HG02970 (cell line): ENCODE measurements at regions not wholly inside any gene's neighbourhood (a gene's known extent, or its start where the extent isn't known, plus 50 kb on each side); places are given as distances from the start of the nearest gene placed in this dataset.

Source experiments
- ATAC-seq: cut with Tn5 transposase; IDR thresholded peaks from one replicate; pipeline ENCODE4 v1.9.1; 2021; ENCODE audit warnings: mild to moderate bottlenecking, moderate library complexity, moderate number of reproducible peaks; ENCODE audit not compliant: unreplicated experiment, low FRiP score

DNA sequence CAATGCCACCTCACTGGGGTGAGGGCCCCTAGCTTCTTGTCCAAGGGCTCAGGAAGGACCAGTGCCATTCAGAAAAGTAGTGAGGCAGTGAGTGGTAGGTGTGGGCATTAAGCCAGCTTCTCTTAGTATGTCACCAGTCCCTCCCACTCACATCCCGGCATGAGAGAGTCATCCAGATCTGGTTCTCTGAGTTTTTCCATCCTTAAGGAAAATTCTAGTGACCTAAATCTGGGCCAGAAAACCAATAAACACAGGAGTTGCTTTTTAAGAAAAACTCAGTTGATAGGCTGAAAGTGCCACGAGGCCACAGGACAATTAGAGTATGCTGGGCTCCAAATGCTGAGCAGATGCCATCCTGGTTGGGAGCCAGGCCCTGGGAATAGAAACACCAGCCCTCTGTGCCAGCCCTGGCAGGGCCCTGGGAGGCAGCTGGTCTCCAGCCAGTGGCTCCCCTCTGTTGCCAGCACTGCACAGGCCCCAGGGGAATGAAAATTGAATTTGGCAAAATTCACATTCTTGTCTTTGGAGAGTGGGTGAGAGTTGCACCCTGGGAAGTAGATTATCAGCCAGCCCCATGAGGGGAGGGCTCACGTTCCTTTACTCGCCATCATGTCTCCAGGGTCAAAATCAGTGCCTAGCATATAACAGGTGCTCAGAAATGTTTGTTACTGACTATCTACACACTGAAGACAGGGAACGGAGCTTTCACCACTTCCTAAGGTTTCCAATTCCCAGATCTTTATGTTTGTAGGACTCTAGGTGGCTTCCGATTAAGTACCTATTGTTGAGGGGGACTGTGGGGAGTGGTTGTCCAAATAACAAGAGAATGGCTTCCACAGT lies 52.8 kb downstream of the FAM43A start:
- no peak for ATAC-seq

DNA sequence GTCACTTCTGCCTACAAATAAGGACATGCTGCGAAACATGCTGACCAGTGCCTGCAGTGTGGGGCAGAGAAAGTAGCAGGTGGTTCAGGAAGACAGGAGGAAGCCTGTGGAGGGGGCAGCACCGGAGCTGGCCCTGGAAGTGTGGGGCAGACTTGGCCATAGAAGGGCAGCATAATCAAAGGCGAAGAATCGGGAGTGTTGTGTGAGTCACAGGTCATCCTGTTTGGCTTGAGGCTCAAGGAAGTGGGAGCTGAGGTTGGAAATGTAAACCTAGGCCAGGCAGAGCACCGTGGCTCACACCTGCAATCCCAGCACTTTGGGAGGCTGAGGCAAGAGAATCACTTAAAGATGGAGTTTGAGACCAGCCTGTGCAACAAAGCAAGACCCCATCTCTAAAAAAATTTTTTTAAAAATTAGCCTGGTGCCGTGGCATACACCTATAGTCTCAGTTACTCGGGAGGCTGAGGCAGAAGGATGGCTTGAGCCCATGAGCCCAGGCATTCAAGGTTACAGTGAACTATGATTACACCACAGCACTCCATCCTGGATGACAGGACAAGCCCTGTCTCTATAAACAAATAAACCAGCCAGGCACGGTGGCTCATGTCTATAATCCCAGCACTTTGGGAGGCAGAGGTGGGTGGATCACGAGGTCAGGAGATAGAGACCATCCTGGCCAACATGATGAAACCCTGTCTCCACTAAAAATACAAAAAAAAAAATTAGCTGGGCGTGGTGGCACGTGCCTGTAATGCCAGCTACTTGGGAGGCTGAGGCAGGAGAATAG lies 54.0 kb downstream of the FAM43A start:
- no peak for ATAC-seq

DNA sequence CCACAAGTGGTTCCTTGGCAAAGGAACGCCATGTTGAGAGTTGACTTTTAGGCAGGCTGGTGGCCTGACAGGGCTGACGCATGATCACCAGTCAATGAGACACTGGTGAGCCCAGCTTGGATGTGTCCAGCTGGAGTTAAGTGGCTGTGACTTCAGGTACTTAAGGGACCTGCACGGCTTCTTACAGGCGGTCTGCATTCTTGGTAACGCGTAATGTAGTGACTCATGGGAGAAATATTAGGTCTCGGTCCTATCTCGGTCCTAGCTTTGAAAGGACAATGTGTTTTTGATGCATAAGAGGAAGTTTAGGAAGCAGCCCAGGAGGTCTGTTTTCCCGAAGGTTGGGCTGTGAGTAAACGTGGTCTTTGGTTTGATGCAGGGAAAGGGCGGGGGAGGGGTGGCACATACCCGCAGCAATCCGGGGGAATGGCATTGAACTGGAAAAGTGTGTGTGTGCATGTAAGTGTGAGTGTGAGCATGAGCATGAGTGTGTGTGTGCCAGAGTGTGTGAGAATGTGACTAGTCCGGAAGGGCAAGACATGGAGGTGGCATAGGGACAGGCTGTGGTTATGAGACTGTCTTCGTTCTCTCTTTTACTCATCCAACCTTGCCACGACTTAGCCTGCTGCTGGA lies 55.3 kb downstream of the FAM43A start:
- no peak for ATAC-seq

DNA sequence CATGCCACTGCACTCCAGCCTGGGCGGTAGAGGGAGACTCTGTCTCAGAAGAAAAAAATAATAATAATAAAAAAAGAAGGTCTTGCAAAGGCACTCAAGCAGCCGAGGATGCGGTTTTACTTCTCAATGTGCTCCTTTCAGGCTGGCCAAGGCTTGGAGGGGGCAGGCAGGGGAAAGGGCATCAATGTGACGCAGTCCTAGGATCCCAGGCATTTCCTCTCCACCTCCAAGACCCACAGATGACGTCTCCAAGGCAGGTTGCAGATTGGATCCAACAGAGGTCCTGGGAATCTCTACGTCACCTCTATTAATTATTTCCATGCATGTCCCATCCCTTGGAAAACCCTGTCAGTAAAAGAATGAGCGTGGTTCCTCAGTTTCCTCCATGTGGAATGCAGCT lies 56.2 kb downstream of the FAM43A start:
- no peak for ATAC-seq

DNA sequence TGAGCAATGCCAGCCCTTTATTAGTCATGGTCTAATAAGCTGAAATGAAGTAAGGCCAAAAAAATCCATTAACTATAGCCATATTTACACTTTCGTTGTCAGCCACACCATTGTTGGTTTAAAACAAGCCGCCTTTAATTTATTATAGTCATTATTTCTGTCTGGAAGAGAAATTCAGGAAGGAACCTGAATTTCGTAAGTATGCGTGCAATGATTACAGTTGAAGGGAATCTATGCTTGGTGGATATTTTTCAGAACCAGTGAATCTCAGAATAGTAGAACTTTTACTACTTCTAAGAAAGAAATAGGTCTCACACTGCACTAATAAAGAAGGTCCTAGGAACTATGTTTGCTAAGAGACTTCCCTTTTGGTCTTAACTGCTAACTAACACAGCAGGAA lies 59.1 kb downstream of the FAM43A start:
- ATAC-seq = no peak

DNA sequence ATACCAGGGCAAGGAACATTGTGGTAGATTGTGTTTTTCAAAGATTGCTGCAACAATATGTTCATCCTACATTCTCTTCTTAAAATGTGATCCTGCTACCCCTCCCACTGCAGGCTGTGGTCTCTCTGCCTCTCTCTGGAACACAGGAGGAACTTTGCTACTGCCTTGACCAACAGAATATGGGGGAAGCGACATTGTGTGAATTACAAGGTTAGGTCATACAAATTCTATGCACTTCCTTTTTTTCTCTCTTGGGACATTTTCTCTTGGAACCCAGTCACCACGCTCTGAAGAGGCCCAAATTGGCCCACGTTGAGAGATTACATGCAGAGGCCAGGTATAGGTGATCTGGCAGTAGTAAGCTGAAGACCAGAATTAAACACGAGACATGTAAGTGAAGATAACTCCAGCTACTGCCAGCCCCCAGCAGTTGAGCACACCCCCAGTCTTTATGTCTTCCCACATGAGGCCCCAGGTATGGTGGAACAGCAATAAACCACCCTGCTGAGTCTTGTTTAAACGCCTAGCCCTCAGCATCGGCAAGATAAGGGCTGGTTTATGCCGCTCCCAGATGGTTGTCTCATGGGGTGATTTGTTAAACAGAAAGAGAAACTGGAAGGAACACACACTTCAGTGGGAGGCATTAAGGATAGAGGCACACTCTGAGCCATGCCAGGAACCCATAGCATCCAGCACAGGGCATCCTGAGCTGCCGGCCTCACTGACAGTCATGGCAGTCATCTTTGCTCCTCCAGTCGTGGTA lies 59.9 kb downstream of the FAM43A start:
- ATAC-seq = no peak

DNA sequence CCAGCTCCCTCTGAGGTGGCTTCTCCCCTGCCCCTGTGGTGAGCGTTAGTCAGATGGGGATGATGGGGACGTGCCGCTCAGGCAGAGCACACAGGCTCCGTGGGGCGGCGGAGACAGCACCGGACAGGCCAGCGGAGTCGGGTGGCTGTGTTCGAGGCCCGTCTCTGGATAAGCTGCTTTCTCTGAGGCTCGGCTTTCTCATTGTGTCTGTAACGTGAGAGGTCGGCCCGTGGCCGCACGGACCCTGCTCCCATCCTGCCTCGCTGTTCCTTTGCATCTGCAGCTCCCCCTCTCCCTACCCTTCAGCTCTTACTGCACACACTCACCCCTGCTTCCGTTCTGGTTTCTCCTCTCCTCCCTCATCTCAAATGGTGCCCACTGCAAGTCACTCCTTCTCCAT lies 62.5 kb downstream of the FAM43A start:
- no peak for ATAC-seq

DNA sequence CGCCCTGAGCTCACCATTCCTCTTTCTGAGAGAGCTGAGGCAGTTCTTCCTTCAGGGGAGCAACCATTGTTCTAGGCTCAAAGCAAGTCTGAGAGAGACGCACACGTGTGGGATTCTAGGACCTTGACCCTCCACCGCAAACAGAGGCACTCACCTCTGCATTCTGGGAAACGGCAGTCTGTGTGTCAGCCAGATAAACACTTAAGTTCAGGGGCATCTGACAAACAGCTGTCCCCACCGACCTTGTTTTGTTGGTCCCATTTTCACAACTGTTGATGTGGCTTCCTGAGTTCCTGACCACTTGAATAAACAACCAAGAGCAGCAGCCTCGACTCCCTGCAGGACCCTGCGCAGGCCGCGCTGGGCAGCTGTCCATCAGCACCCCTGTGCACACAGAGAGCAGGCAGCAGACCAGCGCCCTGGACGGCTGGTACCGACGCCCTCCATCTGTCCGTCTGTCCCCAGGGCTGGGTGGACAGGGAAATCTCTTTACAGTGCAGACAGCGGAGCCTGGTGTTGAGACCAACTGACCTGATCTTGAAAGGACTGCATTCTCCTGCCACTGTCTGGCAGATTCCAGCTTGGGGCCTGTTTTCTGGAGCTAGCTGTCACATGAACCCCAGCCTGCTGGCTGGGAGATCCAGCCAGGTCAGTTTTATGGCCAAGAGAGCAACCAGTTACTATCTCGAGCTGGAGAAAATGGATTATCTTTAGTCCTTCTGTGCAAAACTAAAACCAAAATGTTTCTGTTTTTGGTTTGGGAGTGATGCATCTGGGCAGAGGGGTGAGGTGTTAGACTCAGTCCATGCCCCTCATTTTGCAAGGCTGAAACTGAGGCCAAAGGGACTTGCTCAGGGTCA lies 64.2 kb downstream of the FAM43A start:
- no peak for ATAC-seq

DNA sequence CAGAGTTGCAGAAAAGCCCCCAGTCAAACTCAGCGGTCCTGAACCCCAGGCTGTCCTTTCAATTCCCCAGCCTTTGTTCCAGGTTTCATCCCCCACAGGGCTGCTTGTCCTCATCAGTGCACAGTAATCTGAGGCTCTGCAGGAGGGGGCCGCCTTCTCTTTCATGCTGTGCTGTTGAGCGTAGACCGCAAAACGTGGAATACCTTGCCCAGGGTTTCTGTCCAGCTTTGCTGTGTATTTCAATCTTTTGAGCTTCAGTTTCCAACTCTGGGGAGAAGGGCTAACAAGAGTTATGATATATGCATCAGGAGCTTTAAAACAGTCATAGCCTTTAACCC lies 64.8 kb downstream of the FAM43A start:
- no peak for ATAC-seq

DNA sequence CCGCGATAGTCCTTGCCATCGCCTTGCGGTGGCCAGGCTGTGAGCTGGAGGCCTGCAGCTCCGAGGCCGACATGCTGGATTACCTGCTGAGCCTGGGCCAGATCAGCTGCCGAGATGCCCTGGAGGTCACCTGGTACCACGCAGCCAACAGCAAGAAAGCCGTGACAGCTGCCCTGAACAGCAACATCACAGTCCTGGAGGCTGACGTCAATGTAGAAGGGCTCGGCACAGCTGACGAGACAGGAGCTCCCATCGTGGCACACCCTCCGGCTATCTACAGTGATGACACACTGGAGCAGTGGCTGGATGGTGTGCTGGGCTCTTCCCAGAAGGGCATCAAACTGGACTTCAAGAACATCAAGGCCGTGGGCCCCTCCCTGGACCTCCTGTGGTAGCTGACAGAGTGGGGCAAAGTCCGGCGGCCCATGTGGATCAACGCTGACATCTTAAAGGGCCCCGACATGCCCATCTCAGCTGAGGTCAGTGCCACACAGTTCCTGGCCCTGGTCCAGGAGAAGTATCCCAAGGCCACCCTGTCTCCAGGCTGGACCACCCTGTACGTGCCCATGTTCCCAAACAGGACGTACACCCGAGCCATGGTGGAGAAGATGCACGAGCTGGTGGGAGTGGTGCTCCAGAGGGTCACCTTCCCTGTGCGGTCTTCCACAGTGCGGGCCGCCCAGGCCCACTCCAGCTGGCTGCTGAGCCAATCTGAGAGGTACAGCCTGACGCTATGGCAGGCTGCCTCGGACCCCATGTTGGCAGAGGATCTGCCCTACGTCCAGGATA lies 70.2 kb downstream of the FAM43A start:
- ATAC-seq = no peak

DNA sequence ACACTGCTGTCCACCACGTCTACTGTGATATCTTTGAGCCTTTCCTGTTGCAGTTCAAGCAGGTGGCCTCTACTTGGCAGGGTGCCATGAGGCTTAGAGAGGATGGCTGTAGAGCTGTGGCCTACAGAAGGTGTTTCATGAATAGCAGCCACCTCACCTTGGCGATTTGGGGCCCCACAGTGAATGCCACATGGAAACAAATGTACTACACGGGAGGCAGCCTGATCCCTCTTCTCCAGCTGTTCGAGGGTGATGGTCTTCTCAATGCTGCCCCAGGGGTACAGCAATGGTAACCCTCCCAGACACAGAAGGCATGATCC lies 70.7 kb downstream of the FAM43A start:
- ATAC-seq = no peak

DNA sequence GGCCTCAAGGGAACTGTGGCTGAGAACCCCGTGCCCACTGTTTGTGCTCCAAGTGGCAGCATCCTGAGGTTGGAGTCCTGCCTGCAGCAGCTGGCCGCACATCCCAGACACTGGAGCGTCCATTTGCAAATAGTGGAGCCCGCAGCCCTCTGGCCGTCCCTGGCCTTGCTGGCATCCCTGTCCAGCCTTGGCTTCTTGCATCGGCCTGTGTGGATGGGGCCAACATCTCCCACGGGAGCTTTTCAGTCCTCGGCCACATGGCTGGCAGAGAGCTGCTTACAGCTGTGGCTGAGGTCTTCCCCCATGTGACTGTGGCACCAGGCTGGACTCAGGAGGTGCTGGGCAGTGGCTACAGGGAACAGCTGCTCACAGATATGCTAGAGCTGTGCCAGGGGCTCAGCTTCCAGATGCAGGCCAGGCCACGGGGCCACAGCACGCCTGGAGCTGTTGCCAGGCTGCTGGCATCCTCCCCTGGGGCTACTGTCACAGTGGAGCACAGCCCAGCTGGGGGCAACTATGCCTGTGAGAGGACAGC lies 71.2 kb downstream of the FAM43A start:
- no peak for ATAC-seq

DNA sequence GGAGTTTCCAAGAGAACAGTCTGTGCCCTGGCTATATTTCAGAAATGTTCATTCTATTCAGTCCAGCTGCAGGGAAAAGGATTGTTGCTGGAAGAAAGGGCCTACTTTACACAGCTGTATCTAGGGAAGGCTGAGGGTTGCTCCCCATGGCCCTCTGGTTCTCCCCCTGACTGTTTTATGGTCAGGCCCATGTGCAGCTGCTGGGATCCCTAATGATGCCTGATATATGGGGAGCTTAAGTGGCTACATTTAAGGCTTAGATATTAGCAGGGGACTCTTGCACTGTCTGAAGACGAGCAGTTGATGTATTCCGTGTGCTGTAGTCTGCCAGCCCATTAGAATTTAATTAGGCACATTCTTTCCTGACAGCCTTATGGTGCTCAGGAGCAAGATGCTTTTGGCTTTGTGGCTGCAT lies 72.0 kb downstream of the FAM43A start:
- ATAC-seq = no peak

DNA sequence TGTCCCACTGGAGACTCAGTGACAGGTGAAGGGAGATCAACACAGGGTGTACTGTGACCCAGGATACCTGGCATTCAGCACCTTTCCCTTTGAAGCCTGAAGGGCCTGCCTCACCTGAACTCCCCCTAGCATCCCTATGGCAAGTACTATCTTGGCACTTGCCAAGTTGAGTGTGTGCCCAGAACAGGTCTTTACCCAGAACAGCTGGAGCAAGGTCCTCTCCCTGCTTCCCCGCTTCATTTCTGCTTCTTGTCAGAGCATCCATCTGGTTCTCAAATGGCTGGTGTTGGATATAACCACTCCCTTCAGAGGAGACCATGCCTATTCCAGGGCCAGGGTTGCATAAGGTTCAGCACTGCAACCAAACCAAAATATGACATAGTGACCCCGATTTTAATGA lies 73.0 kb downstream of the FAM43A start:
- no peak for ATAC-seq

DNA sequence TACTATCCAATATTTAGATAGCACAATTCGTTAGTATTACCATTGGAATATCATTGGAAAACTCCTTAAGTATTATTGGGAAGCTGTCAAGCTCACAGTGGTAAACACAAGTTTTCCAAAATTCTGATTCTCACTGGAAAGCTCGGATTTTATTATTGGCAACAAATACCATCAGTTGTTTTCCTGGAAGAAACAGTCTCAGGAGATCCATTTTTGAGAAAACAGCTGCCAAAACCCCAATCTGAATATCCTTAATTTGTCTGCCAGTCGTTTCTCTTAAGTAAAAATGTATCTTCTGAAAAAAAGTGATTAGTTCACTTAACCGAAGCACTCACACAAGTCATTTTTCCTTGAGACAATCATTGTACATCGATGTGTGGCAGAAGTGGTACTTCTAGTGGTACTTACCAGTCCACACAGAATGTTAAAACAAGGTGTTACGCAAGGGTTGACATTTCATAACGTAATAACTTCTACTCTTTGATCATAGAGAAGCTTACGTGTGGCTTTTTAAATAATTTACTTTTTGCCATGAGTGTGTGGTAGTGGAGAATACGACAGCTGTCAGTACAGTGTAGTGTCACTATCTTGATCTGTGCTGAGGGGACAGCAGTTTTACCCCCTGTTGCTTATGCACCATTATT lies 74.9 kb downstream of the FAM43A start:
- ATAC-seq = no peak

DNA sequence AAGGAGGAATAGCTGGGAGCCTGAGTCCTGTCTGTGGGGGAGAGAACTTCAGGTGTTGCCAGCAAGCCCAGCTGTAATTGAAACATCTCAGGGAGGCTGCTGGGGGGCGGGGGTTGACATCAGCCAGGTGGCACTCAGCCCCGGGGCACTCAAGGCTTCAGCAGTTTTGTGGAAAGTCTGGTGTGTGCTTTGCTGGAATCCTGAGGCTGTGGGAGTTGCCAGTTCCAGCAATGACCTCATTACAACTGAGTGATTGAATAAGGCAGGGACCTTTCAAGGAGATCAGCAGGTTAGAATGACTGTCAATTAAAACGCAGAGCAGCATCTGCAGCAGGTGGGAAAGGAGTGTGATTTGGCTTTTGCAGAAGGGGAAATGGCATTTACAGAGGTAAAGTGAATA lies 75.7 kb downstream of the FAM43A start:
- no peak for ATAC-seq

DNA sequence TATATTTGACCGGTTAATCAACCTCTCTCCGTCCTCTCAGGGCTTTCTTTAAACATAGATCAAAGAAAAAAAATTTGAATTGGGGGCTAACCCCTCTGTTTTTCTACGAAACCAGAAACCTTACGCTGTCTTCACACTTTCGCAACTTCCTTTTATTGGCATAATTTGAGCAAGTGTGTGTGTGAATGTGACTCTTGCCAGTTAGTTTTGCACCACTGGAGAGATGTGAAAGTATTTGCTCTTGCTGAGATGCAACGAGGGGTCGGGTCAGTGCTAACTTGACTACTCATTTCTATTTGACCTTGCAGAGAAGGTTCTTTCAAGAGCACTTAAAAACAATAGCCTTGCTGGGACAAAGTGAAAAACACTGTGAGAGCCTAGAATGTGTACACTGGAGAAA lies 81.2 kb downstream of the FAM43A start:
- no peak for ATAC-seq

DNA sequence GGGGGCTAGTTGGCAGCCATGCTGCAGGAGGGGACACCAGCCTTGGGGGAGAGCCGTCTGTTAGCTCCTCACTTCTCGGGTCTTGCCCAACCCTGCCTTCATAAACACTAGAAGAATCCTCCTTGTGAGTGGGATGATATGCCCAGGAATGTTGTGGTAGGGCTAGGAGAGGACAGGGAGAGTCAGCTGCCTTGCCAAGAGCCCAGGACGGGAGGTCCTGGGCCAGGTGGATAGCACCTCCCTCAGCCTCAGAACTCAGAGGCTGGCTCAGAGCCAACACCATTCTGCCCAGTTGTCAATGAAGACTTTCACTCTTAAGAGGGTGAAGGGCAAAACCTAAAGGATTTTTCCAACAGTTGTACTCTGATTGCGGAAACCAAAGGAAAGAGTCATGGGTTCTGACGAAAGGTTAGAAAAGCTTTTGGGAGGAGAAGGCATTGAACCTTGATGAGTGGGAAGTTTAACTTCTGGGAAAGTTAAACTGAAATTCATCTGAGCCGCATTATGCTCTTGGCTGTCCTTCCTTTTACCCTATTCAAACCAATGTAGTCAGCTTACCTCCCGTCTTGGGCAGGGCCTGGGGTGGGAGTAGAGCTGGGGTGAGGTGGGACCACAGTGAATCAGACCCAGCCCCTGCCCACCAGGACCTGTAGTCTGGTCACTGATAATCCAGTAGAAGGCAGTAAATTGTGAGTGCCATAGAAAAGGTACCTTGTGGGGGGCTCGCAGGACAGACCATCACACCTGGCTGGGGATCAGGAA lies 81.9 kb downstream of the FAM43A start:
- ATAC-seq = no peak
